Mucosa of descending colon (tissue), 3 donors: ENCODE measurements at regions not wholly inside any gene's neighbourhood (a gene's known extent, or its start where the extent isn't known, plus 50 kb on each side); places are given as distances from the start of the nearest gene placed in this dataset.

Experiments
- ATAC-seq: fragments of 200-7000 bp; cut with Tn5 transposase; one replicate; pipeline ENCODE4 v1.9.1; 2020; ENCODE audit warnings: mild to moderate bottlenecking, moderate library complexity
- DNase-seq, 3 donors: peaks; one replicate each; pipeline ENCODE4 v3.0.0-alpha.2; 2020
- H3K36me3 ChIP-seq: fragments of 200-600 bp; one replicate; pipeline ENCODE4 v1.8.0; 2021; ENCODE audit warnings: low read depth, mild to moderate bottlenecking
- H3K4me1 ChIP-seq: fragments of 200-600 bp; one replicate; pipeline ENCODE4 v1.8.0; 2021; ENCODE audit warnings: low read depth, mild to moderate bottlenecking
- H3K4me3 ChIP-seq: fragments of 200-600 bp; one replicate; pipeline ENCODE4 v1.8.0; 2021; ENCODE audit warnings: mild to moderate bottlenecking
- H3K9me3 ChIP-seq: fragments of 200-600 bp; one replicate; pipeline ENCODE4 v1.8.0; 2021; ENCODE audit warnings: mild to moderate bottlenecking
- CTCF ChIP-seq: fragments of 200-600 bp; IDR thresholded peaks from one replicate; pipeline ENCODE4 v1.8.0; 2022; ENCODE audit warnings: antibody characterized with exemption, mild to moderate bottlenecking
- intact Hi-C, 2 donors: fragments of 100-400 bp; cut with DNase I in 1 of 2; cut with micrococcal nuclease in 1 of 2; formaldehyde crosslinking; loops; one replicate each; pipeline versions ENCODE4 v1.11.0 to v1.11.1; 2022; cut with DNase I, micrococcal nuclease
- donor health status: DM: no; HTN: no; CAD: no; lungs with moderate emphysema.
- donor health status: DM: no; HTN: no; CAD: no.
- donor health status: DM: no; HTN: yes; CAD: no.

- intact Hi-C loops = no loop called here
- Histone ChIP-seq H3K9me3 (no peaks in the 10 kb centered on the region), H3K4me1 (no peaks in the 10 kb centered on the region), H3K4me3 (no peak overlapping the region), H3K36me3 (no peaks in the 10 kb centered on the region)
- DNase-seq = no peak
- no peak for ATAC-seq
- no peak for TF ChIP-seq CTCF
These were observed 127.6 kb upstream of the VGLL2 start for GRCh38 chr6:117137711-117138110.

GRCh38 chr6:117138425-117138824 is 126.9 kb upstream of the VGLL2 start:
- H3K4me1 ChIP-seq = no peaks in the 10 kb centered on the region
- no peaks in the 10 kb centered on the region for H3K36me3 ChIP-seq
- intact Hi-C loops = no loop called here
- no peak overlapping the region for H3K4me3 ChIP-seq
- H3K9me3 ChIP-seq = no peaks in the 10 kb centered on the region
- ATAC-seq (no peak), DNase-seq (no peak)
- TF ChIP-seq CTCF = no peak

- ATAC-seq (peak; percentile 60), DNase-seq (peak in 1 of 3 donors; percentile 23)
- no peaks in the 10 kb centered on the region for H3K9me3 ChIP-seq
- intact Hi-C loops = no loop called here
- no peak for TF ChIP-seq CTCF
- H3K4me1 ChIP-seq = no peaks in the 10 kb centered on the region
- no peaks in the 10 kb centered on the region for H3K36me3 ChIP-seq
- H3K4me3 ChIP-seq = no peak overlapping the region
These were observed 126.4 kb upstream of the VGLL2 start for GRCh38 chr6:117138920-117139319.

- H3K4me1 ChIP-seq = no peaks in the 10 kb centered on the region
- no peak for TF ChIP-seq CTCF
- intact Hi-C loops = no loop called here
- H3K9me3 ChIP-seq = no peaks in the 10 kb centered on the region
- DNase-seq (no peak), ATAC-seq (no peak)
- no peak overlapping the region for H3K4me3 ChIP-seq
- no peaks in the 10 kb centered on the region for H3K36me3 ChIP-seq
These were observed 123.2 kb upstream of the VGLL2 start for GRCh38 chr6:117142142-117142541.

GRCh38 chr6:117142995-117143394 is 122.4 kb upstream of the VGLL2 start:
- H3K36me3 ChIP-seq = no peaks in the 10 kb centered on the region
- no peak overlapping the region for H3K4me3 ChIP-seq
- DNase-seq (no peak), ATAC-seq (no peak)
- H3K4me1 ChIP-seq = no peaks in the 10 kb centered on the region
- no peak for TF ChIP-seq CTCF
- no peaks in the 10 kb centered on the region for H3K9me3 ChIP-seq
- intact Hi-C loops = no loop called here

- intact Hi-C loops = no loop called here
- H3K36me3 ChIP-seq = no peaks in the 10 kb centered on the region
- no peaks in the 10 kb centered on the region for H3K9me3 ChIP-seq
- no peak overlapping the region for H3K4me3 ChIP-seq
- DNase-seq (no peak), ATAC-seq (no peak)
- H3K4me1 ChIP-seq = no peaks in the 10 kb centered on the region
- TF ChIP-seq CTCF = no peak
These were observed 121.7 kb upstream of the VGLL2 start for GRCh38 chr6:117143647-117144046.
